ENCODE measurements at regions not wholly inside any gene's neighbourhood (a gene's known extent, or its start where the extent isn't known, plus 50 kb on each side); places are given as distances from the start of the nearest gene placed in this dataset.

DNA sequence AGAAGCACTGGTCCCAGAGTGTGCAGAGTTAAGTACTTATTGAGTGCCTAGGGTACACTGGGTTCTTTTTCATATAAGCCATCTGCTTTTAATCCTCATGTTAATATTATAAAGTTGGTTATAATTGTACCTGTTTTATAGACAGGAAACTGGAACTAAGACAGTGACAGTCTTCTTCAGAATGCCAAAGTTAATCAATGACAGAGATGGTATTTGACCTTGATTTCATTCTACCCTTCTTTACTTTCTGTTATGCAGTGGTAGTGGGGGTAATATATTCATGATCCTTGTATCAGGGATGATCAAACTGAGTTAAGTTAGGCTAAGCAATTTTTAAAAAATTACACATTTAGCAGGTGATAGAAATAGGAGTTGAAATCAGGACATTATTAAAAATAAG is 108.6 kb upstream of the GOT2 start:
- no peak for ATAC-seq (replicated peaks in 6 of 8)
- in situ Hi-C loops (cut with MboI; ENCODE audit: low pct_unique_long_range_greater_than_20kb in 2 of 9, low sequenced_read_pairs in 9 of 9, unreplicated experiment in 9 of 9), result no loop called here
- no peak overlapping the region for H3K27ac ChIP-seq
- no peaks in the 10 kb centered on the region for H3K4me1 ChIP-seq (replicated peaks in 1 of 2)
- no peak overlapping the region for H3K4me3 ChIP-seq

DNA sequence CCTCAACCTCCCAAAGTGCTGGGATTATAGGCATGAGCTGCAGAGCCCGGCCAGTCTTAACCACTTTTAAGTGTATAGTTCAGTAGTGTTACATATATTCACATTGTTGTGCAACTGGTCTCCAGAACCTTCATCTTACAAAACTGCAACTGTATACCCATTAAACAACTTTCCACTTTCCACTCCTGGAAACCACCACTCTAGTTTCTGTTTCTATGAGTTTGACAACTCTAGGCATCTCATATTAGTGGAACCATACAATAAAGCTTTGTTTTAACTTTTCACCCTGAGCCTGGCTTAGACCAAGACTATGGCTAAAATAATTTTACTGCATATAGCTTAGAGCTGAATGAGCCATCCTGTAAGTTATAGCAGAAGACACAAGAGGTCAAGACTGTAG is 108.0 kb upstream of the GOT2 start:
- H3K27ac ChIP-seq, result no peak overlapping the region
- in situ Hi-C loops (cut with MboI; ENCODE audit: low pct_unique_long_range_greater_than_20kb in 2 of 9, low sequenced_read_pairs in 9 of 9, unreplicated experiment in 9 of 9), result no loop called here
- 0 to 63% methylated on average over 1 of the region's 1 CpG; no CpG with 5 or more reads in 8 of the 10 experiments for WGBS, 10 experiments
- ATAC-seq (replicated peaks in 6 of 8), result no peak
- H3K4me1 ChIP-seq (replicated peaks in 1 of 2), result no peaks in the 10 kb centered on the region
- no peak overlapping the region for H3K4me3 ChIP-seq

DNA sequence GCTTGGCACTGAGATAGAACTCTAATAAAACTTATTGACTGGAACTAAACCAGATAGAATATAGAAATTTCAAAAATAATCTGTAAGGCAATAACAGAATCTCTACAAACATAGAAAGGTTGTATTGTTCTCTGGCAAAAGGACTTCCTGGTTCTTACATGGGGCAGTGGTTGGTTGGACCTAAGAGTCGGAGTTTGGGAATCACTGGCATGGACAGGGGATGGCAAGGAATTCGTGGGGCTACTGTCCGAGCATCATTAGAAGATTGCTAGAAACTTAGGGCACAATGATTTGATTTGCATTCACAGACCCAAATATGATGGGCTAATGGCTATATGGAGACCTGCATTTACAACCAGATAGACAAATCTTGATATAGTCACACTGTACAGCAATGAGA is 103.8 kb upstream of the GOT2 start:
- in situ Hi-C loops (cut with MboI; ENCODE audit: low pct_unique_long_range_greater_than_20kb in 2 of 9, low sequenced_read_pairs in 9 of 9, unreplicated experiment in 9 of 9), result no loop called here
- ATAC-seq (replicated peaks in 6 of 8), result no peak
- H3K4me3 ChIP-seq, result no peak overlapping the region
- 0 to 100% (median 76%) methylated on average over 1 to 3 of the region's 3 CpGs; no CpG with 5 or more reads in 1 of the 10 experiments for WGBS, 10 experiments
- H3K4me1 ChIP-seq (replicated peaks in 1 of 2), result no peaks in the 10 kb centered on the region
- no peak overlapping the region for H3K27ac ChIP-seq

DNA sequence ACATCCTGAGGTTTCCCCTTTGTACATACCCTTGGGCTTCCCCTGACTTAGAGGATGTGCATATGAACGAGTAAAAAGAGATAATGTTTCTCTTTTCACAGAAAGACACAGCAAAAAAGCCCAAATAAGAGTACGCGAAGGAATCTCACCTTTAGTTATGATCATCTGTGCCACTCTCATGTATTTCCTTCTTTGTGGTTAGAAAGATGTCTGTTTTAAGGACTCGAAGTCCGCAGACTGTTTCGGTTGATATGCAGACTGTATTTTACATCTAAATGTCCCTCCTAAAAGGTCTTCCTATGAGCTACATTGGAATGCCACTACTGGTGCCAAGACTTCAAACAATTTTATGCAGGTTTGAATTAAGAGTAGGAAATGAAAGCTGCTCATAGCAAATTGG is 102.3 kb upstream of the GOT2 start:
- no peaks in the 10 kb centered on the region for H3K4me1 ChIP-seq (replicated peaks in 1 of 2)
- H3K27ac ChIP-seq, result no peak overlapping the region
- 3 to 87% (median 70%) methylated on average over 1 to 6 of the region's 6 CpGs for WGBS, 10 experiments
- ATAC-seq (replicated peaks in 6 of 8), result no peak
- in situ Hi-C loops (cut with MboI; ENCODE audit: low pct_unique_long_range_greater_than_20kb in 2 of 9, low sequenced_read_pairs in 9 of 9, unreplicated experiment in 9 of 9), result no loop called here
- H3K4me3 ChIP-seq, result no peak overlapping the region

DNA sequence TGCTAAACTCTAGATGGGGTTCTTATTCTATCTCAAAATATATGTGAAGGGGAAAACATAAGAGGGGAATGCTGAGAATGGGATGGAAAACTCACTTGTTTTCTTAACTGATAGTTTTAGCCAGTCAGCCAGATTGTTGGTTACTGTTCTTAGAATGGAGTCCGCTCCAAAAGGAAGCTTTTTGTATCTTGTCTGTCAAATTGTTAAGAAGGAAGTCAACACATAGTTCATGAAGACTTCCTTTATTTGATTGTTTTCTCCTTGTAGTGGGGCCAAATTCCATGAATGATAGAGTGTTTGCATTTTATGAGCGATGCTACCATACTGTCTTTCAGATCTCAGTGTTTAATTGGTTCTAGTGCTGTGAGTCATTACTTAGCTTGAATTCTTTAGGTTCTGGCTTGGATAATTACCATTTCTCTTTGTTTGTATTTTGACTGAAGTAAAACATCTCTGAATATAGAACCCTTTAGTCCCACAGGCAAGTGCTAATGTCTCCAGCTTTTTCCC is 98.3 kb upstream of the GOT2 start:
- in situ Hi-C loops (cut with MboI; ENCODE audit: low pct_unique_long_range_greater_than_20kb in 2 of 9, low sequenced_read_pairs in 9 of 9, unreplicated experiment in 9 of 9), result no loop called here
- H3K27ac ChIP-seq, result no peak overlapping the region
- H3K4me1 ChIP-seq (replicated peaks in 1 of 2), result no peaks in the 10 kb centered on the region
- 27 to 100% (median 86%) methylated on average over 1 to 2 of the region's 2 CpGs; no CpG with 5 or more reads in 1 of the 10 experiments for WGBS, 10 experiments
- H3K4me3 ChIP-seq, result no peak overlapping the region
- no peak for ATAC-seq (replicated peaks in 6 of 8)

DNA sequence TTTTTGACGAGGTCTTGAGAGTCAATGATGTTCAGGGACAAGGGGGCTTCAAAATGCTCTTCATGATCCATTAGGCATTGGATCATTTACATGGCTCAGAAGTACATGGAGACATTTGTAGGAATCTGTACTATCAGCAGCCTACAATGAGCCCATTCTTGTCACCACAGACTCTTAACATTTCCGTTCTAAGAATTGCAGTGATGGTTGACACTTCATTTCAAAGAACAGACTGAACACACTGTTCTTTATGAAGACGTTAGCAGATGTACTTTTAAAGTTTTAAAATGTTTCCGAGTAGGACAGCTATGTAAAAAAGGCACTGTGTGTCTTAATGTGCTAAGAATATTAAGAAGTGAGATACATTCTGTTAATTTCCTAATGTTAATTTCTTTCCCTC is 97.3 kb upstream of the GOT2 start:
- ATAC-seq (replicated peaks in 6 of 8), result no peak
- WGBS, 10 experiments, result 0 to 100% (median 82%) methylated on average over 1 to 3 of the region's 4 CpGs; no CpG with 5 or more reads in 2 of the 10 experiments
- Histone ChIP-seq H3K4me1 (replicated peaks in 1 of 2) (no peaks in the 10 kb centered on the region), H3K27ac (no peak overlapping the region), H3K4me3 (no peak overlapping the region)
- in situ Hi-C loops (cut with MboI; ENCODE audit: low pct_unique_long_range_greater_than_20kb in 2 of 9, low sequenced_read_pairs in 9 of 9, unreplicated experiment in 9 of 9), result no loop called here

DNA sequence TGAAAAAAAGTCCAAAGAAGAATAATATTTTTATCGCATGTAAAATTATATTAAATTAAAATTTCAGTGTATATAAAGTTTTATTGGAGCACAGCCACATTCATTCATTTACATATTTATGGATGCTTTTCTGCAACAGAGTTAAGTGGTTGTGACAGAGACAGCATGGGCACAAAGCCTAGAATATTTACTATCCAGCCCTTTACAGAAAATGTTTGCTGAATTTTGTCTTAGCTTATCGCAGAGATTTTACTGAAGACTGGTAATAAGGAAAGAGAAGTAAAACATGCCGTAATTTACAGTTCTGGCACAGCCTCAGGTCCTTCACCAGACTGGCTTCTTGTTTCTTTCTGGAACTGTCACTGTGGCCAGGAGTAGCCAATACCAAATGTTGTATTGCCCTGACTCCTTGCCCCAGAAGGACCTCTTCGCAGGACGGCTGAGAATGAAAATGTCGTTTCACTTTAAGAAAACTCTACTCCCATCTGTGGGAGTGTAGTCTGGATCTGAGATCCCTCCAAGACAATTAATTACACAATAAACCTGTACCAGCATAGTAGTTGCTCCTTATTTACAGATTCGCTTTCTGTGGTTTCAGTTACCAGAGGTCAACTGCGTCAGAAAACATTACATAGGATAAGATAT is 94.9 kb upstream of the GOT2 start:
- no peak for ATAC-seq (replicated peaks in 6 of 8)
- WGBS, 10 experiments, result 24 to 100% (median 90%) methylated on average over 1 to 8 of the region's 8 CpGs
- no peak overlapping the region for H3K27ac ChIP-seq
- H3K4me1 ChIP-seq (replicated peaks in 1 of 2), result no peaks in the 10 kb centered on the region
- H3K4me3 ChIP-seq, result no peak overlapping the region
- in situ Hi-C loops (cut with MboI; ENCODE audit: low pct_unique_long_range_greater_than_20kb in 2 of 9, low sequenced_read_pairs in 9 of 9, unreplicated experiment in 9 of 9), result no loop called here

DNA sequence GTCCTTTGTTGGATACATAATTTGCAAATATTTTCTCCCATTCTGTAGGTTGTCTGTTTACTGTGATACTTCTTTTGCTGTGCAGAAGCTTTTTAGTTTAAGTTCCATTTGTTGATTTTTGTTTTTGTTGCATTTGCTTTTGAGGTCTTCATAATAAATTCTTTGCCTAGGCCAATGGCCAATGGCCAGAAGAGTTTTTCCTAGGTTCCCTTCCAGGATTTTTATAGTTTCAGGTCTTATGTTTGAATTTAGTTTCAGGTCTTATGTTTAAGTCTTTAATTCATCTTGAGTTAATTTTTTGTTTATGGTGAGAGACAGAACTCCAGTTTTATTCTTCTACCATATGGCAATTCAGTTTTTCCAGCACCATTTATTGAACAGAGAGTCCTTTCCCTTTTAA is 90.1 kb upstream of the GOT2 start:
- Histone ChIP-seq H3K4me3 (no peak overlapping the region), H3K4me1 (replicated peaks in 1 of 2) (no peaks in the 10 kb centered on the region), H3K27ac (no peak overlapping the region)
- in situ Hi-C loops (cut with MboI; ENCODE audit: low pct_unique_long_range_greater_than_20kb in 2 of 9, low sequenced_read_pairs in 9 of 9, unreplicated experiment in 9 of 9), result no loop called here
- no peak for ATAC-seq (replicated peaks in 6 of 8)

DNA sequence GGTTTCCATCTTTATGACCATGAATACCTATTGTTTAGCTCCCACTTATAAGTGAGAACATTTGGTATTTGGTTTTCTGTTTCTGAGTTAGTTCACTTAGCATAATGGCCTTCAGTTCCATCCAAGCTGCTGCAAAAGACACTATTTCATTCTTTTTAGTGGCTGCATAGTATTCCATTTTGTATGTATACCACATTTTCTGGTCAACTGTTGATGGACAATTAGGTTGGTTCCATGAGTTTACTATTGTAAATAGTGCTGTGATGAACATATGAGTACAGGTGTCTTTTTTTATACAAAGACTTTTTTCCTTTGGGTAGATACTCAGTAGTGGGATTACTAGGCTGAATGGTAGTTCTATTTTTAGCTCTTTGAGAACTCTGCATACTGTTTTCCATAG is 87.8 kb upstream of the GOT2 start:
- ATAC-seq (replicated peaks in 6 of 8), result no peak
- in situ Hi-C loops (cut with MboI; ENCODE audit: low pct_unique_long_range_greater_than_20kb in 2 of 9, low sequenced_read_pairs in 9 of 9, unreplicated experiment in 9 of 9), result no loop called here

DNA sequence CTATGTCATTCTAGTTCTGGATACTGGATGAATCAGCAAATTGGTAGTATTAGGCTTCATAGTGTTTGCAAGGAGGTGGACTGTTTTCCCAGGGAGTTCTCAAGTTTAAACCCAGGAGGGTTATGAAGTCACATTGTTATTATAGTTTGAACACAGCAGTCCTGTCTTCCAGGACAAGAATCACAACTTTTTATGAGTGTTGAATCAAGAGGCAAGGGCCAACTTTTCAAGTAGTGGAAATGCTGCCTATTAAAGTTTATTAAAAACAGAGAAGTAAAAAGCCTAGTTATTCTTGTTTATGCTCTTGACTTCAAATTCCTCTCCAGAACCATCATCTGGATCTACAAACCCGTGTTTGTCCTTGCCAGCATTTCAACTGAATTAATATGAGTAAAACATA is 86.3 kb upstream of the GOT2 start:
- peaks cover under 1% of the 10 kb centered on the region in 2 donors for H3K4me1 ChIP-seq (replicated peaks in 1 of 2)
- in situ Hi-C loops (cut with MboI; ENCODE audit: low pct_unique_long_range_greater_than_20kb in 2 of 9, low sequenced_read_pairs in 9 of 9, unreplicated experiment in 9 of 9), result no loop called here
- no peak overlapping the region for H3K27ac ChIP-seq
- WGBS, 10 experiments, result 0 to 90% (median 33%) methylated on average over 1 of the region's 1 CpG; no CpG with 5 or more reads in 2 of the 10 experiments
- H3K4me3 ChIP-seq, result no peak overlapping the region
- ATAC-seq (replicated peaks in 6 of 8), result no peak

More for the DNA sequence above, 87.8 kb upstream of the GOT2 start:
- Histone ChIP-seq H3K4me3 (no peak overlapping the region), H3K27ac (no peak overlapping the region), H3K4me1 (replicated peaks in 1 of 2) (no peaks in the 10 kb centered on the region)

DNA sequence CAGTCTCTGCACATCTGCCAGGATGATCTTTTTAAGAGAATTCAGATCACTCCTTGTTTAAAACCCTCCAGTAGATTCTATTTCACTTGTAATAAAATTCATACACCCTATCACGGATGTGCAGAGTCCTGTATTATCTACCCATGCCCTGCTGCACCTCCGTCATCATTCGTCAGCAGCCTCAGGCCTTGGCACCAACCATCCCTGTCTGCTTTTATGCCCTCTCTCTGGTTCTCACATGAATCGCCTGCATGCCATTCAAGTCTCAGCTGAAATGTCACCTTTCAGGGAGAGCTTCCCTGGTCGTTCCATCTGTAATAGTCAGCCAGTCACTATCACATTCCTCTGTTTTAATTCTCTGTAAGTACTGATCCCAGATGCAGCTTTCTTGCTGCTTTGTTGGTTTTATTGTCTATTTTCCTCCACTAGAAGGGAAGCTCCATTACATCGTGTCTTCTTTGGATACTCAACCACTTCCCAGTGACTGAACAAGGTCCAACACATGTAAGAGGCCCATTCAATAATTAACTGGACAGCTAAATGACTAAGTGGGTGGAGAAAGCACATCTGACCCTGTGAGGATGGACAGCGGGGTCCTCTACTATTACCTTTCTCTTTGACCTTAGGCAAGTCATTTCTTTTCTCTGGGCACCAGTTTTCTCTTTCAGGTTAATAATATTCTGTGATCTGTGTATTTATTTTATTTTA is 81.2 kb upstream of the GOT2 start:
- Histone ChIP-seq H3K27ac (no peak overlapping the region), H3K4me3 (no peak overlapping the region), H3K4me1 (replicated peaks in 1 of 2) (peaks cover 6 to 12% of the 10 kb centered on the region in 2 donors)
- no peak for ATAC-seq (replicated peaks in 6 of 8)
- 40 to 94% (median 85%) methylated on average over 1 to 7 of the region's 7 CpGs; no CpG with 5 or more reads in 2 of the 10 experiments for WGBS, 10 experiments
- in situ Hi-C loops (cut with MboI; ENCODE audit: low pct_unique_long_range_greater_than_20kb in 2 of 9, low sequenced_read_pairs in 9 of 9, unreplicated experiment in 9 of 9), result no loop called here

DNA sequence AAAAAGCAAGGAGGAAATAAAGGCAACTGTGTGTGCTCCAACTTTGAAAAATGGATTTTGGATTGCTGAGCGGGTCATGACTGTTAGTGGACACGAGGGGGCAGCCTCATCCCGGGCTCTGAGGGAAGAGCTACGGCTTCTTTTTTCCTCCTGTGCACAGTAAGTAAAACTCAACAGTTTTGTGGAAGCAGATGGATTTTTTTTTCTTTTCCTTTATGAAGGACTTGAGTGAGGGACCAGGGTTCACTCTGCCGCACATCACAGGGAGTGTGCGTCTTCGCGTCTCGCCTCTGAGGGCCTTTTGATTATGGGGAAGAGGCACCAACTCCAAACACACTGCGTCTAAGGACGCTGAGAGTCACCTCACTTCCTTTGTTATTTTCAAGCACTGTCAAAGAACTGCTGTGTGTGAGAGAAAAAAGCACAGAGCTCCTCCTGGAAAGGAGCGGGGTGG is 80.3 kb upstream of the GOT2 start:
- H3K4me1 ChIP-seq (replicated peaks in 1 of 2), result peaks cover 6 to 12% of the 10 kb centered on the region in 2 donors
- in situ Hi-C loops (cut with MboI; ENCODE audit: low pct_unique_long_range_greater_than_20kb in 2 of 9, low sequenced_read_pairs in 9 of 9, unreplicated experiment in 9 of 9), result no loop called here
- WGBS, 10 experiments, result 0 to 13% (median 6%) methylated on average over 1 to 11 of the region's 12 CpGs; no CpG with 5 or more reads in 1 of the 10 experiments
- peak overlapping the region in 1 of 2 donors; percentile 66 for H3K27ac ChIP-seq
- peak overlapping the region; percentile 12 to 31 (median 26) for H3K4me3 ChIP-seq
- peak; percentile 78 to 91 (median 86) for ATAC-seq (replicated peaks in 6 of 8)

DNA sequence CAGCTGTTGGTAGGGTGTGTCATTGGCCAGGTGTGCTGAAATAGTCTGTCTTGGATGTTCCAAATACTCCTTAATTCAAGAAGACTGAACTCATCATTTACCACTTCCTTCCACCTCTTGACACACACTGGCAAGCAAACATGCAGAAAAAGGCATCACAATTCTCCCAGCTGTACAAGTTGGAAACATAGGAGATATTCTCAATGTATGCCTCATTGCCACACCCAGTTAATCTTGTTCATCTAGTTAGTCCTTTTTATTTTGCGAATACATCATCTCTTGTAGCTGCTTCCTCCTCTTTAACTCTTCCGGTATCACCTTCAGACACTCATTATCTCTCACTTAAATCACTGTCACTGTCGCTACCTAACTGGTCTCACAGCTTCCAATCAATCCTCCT is 75.1 kb upstream of the GOT2 start:
- in situ Hi-C loops (cut with MboI; ENCODE audit: low pct_unique_long_range_greater_than_20kb in 2 of 9, low sequenced_read_pairs in 9 of 9, unreplicated experiment in 9 of 9), result no loop called here

DNA sequence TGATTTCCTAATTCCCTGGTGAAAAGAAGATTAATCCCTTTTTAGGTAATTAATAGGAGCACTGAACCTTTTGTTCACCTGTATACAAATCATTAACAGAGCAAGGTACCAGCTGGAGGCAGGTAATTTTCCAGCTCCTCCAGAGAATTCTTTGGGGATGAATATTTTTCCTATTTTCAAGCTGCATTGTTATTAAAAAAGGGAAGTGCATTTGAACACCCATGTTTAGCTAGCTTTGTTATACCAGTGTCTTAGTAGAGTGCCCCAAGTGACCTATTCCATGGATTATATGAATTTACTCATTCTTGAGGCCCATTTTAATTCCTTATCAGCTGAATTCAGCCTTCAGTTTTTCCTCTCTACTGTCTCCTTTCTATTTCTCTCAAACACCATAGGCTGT is 73.2 kb upstream of the GOT2 start:
- Histone ChIP-seq H3K4me3 (no peak overlapping the region), H3K4me1 (replicated peaks in 1 of 2) (no peaks in the 10 kb centered on the region), H3K27ac (no peak overlapping the region)
- in situ Hi-C loops (cut with MboI; ENCODE audit: low pct_unique_long_range_greater_than_20kb in 2 of 9, low sequenced_read_pairs in 9 of 9, unreplicated experiment in 9 of 9), result no loop called here
- no peak for ATAC-seq (replicated peaks in 6 of 8)

More for the DNA sequence above, 75.1 kb upstream of the GOT2 start:
- Histone ChIP-seq H3K4me3 (no peak overlapping the region), H3K4me1 (replicated peaks in 1 of 2) (peaks cover 0 to 4% of the 10 kb centered on the region in 2 donors), H3K27ac (no peak overlapping the region)
- WGBS, 10 experiments, result 33 to 100% (median 82%) methylated on average over 1 to 3 of the region's 3 CpGs; no CpG with 5 or more reads in 1 of the 10 experiments
- ATAC-seq (replicated peaks in 6 of 8), result no peak
